Testis (tissue), 2 donors: ENCODE measurements at regions not wholly inside any gene's neighbourhood (a gene's known extent, or its start where the extent isn't known, plus 50 kb on each side); places are given as distances from the start of the nearest gene placed in this dataset.

Experiments used
- CTCF ChIP-seq, 3 experiments: fragments of 450-650 bp in 2 of 3; fragments of 200-600 bp in 1 of 3; sonication (generic) in 1 of 3; IDR thresholded peaks; one replicate each; pipeline ENCODE4 v1.5.1; 2016 to 2019; ENCODE audit warnings: antibody characterized with exemption in 3 of 3, mild to moderate bottlenecking in 2 of 3, moderate library complexity in 1 of 3
- POLR2A ChIP-seq: fragments of 450-650 bp; IDR thresholded peaks from one replicate; pipeline ENCODE4 v1.6.1; 2017; ENCODE audit warnings: antibody characterized with exemption, mild to moderate bottlenecking, moderate library complexity

- no peak for TF ChIP-seq CTCF (IDR thresholded peaks at IDR 0.05)
- TF ChIP-seq POLR2A: no peak
These were observed 687.8 kb downstream of the SLC4A3 start for GRCh38 chr2:220315098-220315823.
